DOHH2 (cell line): ENCODE measurements at regions not wholly inside any gene's neighbourhood (a gene's known extent, or its start where the extent isn't known, plus 50 kb on each side); places are given as distances from the start of the nearest gene placed in this dataset.

Experiments
- H3F3A ChIP-seq: fragments of 200-600 bp; sonication (generic), shearing (Covaris generic); 2 replicates; pipeline ENCODE4 v1.6.0; 2016; ENCODE audit warnings: antibody characterized with exemption, mild to moderate bottlenecking; ENCODE audit not compliant: control insufficient read depth, insufficient read depth
- H3K27ac ChIP-seq: fragments of 200-600 bp; sonication (generic); 2 replicates; pipeline ENCODE4 v1.5.1; 2014; ENCODE audit warnings: low read depth, mild to moderate bottlenecking, low read length, moderate library complexity
- H3K27me3 ChIP-seq: fragments of 200-600 bp; sonication (generic); 2 replicates; pipeline ENCODE4 v1.6.1; 2014; ENCODE audit warnings: mild to moderate bottlenecking, low read length, mixed read lengths; ENCODE audit not compliant: control insufficient read depth
- H3K36me3 ChIP-seq: fragments of 200-600 bp; sonication (generic); 2 replicates; pipeline ENCODE4 v1.6.1; 2014; ENCODE audit warnings: mild to moderate bottlenecking, low read length, moderate library complexity, mixed read lengths; ENCODE audit not compliant: control insufficient read depth
- H3K4me1 ChIP-seq: fragments of 200-600 bp; sonication (generic); 2 replicates; pipeline ENCODE4 v1.6.1; 2014; ENCODE audit warnings: mild to moderate bottlenecking, low read length, mixed read lengths; ENCODE audit not compliant: control insufficient read depth
- H3K4me2 ChIP-seq: fragments of 200-600 bp; sonication (generic); 2 replicates; pipeline ENCODE4 v1.6.0; 2014; ENCODE audit warnings: mild to moderate bottlenecking, low read length, moderate library complexity
- H3K4me3 ChIP-seq: fragments of 200-600 bp; sonication (generic); 2 replicates; pipeline ENCODE4 v1.5.1; 2014; ENCODE audit warnings: mild to moderate bottlenecking, low read length, mixed read lengths
- H3K79me2 ChIP-seq: fragments of 200-600 bp; sonication (generic); 2 replicates; pipeline ENCODE4 v1.6.1; 2014; ENCODE audit warnings: mild to moderate bottlenecking, low read length, mixed read lengths; ENCODE audit not compliant: control insufficient read depth
- H3K9me2 ChIP-seq: fragments of 200-600 bp; sonication (generic); replicated peaks from 2 replicates; pipeline ENCODE4 v1.6.1; 2014; ENCODE audit warnings: mild to moderate bottlenecking, low read length, mixed read lengths; ENCODE audit not compliant: control insufficient read depth
- H3K9me3 ChIP-seq: fragments of 200-600 bp; sonication (generic); 2 replicates; pipeline ENCODE4 v1.6.1; 2014; ENCODE audit warnings: antibody characterized with exemption, low read length, mixed read lengths; ENCODE audit not compliant: control insufficient read depth, insufficient read depth
- H4K20me1 ChIP-seq: fragments of 200-600 bp; sonication (generic); 2 replicates; pipeline ENCODE4 v1.6.0; 2014; ENCODE audit warnings: low read depth, mild to moderate bottlenecking, antibody characterized with exemption, low read length, moderate library complexity; ENCODE audit not compliant: control insufficient read depth, insufficient read depth
- EZH2phosphoT487 ChIP-seq: fragments of 200-600 bp; sonication (generic); IDR thresholded peaks from 2 replicates; pipeline ENCODE4 v1.6.1; 2017; ENCODE audit warnings: borderline replicate concordance, mild to moderate bottlenecking, antibody characterized with exemption, low read length, moderate library complexity, mixed read lengths
- TF ChIP-seq, protein P1 (sequence below): fragments of 200-600 bp; sonication (generic); IDR thresholded peaks from one replicate; pipeline ENCODE4 v1.5.1; 2014; ENCODE audit warnings: antibody characterized with exemption, mild to moderate bottlenecking, low read depth, low read length; ENCODE audit not compliant: poor library complexity, severe bottlenecking

DNA sequence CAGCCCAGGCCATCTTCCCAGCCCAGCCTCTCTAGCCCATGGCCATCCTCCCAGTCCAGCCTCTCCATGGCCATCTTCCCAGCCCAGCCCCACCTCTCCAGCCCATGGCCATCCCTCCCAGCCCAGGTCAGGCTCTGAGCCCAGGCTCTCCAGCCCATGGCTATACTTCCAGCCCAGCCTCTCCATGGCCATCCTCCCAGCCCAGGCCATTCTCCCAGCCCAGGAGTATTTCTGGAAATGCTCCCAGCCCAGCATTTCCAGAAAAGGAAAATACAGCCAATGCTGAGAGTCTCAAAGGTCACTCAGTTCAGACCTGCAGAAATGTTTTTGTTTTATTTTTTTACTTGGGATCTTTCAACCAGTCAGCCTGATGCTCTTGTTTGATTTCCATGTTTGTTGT lies 70.0 kb upstream of the ZNF281 start:
- H3K4me2 ChIP-seq: no peak overlapping the region
- no peaks in the 10 kb centered on the region for H3F3A ChIP-seq
- no peaks in the 10 kb centered on the region for H4K20me1 ChIP-seq
- TF ChIP-seq, protein P1, sequence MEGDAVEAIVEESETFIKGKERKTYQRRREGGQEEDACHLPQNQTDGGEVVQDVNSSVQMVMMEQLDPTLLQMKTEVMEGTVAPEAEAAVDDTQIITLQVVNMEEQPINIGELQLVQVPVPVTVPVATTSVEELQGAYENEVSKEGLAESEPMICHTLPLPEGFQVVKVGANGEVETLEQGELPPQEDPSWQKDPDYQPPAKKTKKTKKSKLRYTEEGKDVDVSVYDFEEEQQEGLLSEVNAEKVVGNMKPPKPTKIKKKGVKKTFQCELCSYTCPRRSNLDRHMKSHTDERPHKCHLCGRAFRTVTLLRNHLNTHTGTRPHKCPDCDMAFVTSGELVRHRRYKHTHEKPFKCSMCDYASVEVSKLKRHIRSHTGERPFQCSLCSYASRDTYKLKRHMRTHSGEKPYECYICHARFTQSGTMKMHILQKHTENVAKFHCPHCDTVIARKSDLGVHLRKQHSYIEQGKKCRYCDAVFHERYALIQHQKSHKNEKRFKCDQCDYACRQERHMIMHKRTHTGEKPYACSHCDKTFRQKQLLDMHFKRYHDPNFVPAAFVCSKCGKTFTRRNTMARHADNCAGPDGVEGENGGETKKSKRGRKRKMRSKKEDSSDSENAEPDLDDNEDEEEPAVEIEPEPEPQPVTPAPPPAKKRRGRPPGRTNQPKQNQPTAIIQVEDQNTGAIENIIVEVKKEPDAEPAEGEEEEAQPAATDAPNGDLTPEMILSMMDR: no peak
- TF ChIP-seq EZH2phosphoT487: no peak
- H3K79me2 ChIP-seq: no peaks in the 10 kb centered on the region
- H3K4me1 ChIP-seq: peaks cover 3% of the 10 kb centered on the region; the same call in 1 of the 2 replicates
- no peaks in the 10 kb centered on the region for H3K36me3 ChIP-seq
- H3K4me3 ChIP-seq: no peak overlapping the region
- no peaks in the 10 kb centered on the region for H3K9me2 ChIP-seq
- no peak overlapping the region for H3K27ac ChIP-seq
- H3K27me3 ChIP-seq: peaks cover 45% of the 10 kb centered on the region
- H3K9me3 ChIP-seq: no peaks in the 10 kb centered on the region

DNA sequence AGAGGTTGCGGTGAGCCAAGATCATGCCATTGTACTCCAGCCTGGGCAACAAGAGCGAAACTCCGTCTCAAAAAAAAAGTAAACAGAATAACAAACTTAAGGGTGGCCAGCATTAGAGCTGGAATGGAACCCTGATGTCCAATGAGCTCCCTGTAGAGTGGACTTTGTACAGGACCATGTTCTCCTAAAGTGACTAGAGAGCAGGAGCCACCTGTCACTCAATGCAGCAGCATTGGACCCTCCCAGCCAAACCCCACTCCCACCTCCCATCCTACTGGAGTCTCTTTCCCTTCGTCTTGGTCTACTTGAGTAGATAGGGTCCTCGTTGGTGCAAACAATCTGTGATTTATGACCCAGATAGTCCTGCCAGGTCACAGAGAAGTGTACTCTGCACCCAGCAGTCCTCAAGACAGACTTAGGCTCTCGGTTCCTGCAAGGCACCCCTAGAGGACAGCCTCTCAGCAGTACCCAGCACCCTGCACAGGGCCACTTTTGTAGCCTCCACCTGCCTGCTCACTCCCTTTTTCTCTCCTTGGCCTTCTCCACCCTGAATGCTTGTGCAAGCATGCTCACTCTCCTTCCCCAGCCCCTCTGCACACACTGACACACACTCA lies 69.2 kb upstream of the ZNF281 start:
- Histone ChIP-seq H3K27me3 (peaks cover 50% of the 10 kb centered on the region), H3K4me3 (no peak overlapping the region), H3K4me1 (peaks cover 7% of the 10 kb centered on the region), H3K9me2 (no peaks in the 10 kb centered on the region), H3F3A (no peaks in the 10 kb centered on the region), H3K9me3 (no peaks in the 10 kb centered on the region), H3K27ac (no peak overlapping the region), H3K36me3 (no peaks in the 10 kb centered on the region), H3K79me2 (no peaks in the 10 kb centered on the region), H3K4me2 (no peak overlapping the region), H4K20me1 (no peaks in the 10 kb centered on the region)
- no peak for TF ChIP-seq EZH2phosphoT487
- TF ChIP-seq, protein P1: no peak

DNA sequence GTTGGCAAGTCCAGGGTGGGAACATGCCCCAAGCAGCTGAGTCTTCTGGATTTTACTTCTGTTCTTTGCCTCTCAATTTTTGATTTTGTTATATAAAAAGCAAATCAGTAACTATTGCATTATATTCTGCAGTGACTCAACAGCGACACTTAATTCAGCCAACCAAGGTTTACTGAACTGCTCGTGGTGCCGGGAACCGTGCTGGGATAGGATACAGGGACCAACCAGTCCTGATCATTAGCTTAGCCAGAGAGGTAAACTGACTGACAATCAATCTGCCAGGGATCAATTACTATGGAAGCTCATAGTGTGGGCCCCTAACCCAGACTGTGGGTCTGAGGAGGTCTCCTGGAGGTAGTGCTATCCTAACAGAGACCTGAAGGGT lies 68.4 kb upstream of the ZNF281 start:
- Histone ChIP-seq H3K4me1 (peaks cover 12% of the 10 kb centered on the region), H3K4me3 (no peak overlapping the region), H3K27me3 (peaks cover 56% of the 10 kb centered on the region), H3K79me2 (no peaks in the 10 kb centered on the region), H3F3A (no peaks in the 10 kb centered on the region), H3K9me3 (no peaks in the 10 kb centered on the region), H4K20me1 (no peaks in the 10 kb centered on the region), H3K36me3 (no peaks in the 10 kb centered on the region), H3K4me2 (no peak overlapping the region), H3K27ac (no peak overlapping the region), H3K9me2 (no peaks in the 10 kb centered on the region)
- no peak for TF ChIP-seq EZH2phosphoT487
- TF ChIP-seq, protein P1: no peak

DNA sequence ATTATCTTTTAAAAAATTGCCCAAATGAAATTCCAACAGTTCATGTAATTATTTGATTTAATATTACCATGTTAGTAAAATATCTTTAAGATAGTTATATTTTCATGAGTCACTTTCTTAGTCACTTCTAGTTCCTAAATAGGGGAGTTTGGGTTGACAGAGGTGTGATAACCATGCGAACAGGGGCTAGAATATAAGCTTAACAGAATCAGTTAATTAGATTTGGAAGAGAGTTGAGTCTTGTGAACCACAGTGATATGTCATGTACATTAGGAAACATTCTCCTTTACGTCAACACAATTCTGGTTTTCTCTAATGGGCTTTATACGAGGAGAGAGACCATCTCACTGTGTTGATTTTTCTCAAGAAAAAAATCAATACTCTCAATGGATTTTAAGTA lies 64.8 kb upstream of the ZNF281 start:
- Histone ChIP-seq H3K4me2 (no peak overlapping the region), H3K36me3 (no peaks in the 10 kb centered on the region), H3K4me1 (peaks cover 12% of the 10 kb centered on the region), H4K20me1 (no peaks in the 10 kb centered on the region), H3K27ac (no peak overlapping the region), H3F3A (no peaks in the 10 kb centered on the region), H3K4me3 (no peak overlapping the region), H3K79me2 (no peaks in the 10 kb centered on the region), H3K9me3 (no peaks in the 10 kb centered on the region), H3K27me3 (peaks cover 61% of the 10 kb centered on the region), H3K9me2 (no peaks in the 10 kb centered on the region)
- TF ChIP-seq, protein P1: no peak
- TF ChIP-seq EZH2phosphoT487: no peak
